OCI-LY7 (cell line): ENCODE measurements at regions not wholly inside any gene's neighbourhood (a gene's known extent, or its start where the extent isn't known, plus 50 kb on each side); places are given as distances from the start of the nearest gene placed in this dataset.

Experiments
- CTCF ChIP-seq: fragments of 200-600 bp; sonication (generic); conservative IDR thresholded peaks from 2 replicates; pipeline ENCODE4 v1.5.1; 2014; ENCODE audit warnings: mild to moderate bottlenecking, antibody characterized with exemption, low read length, moderate library complexity, mixed read lengths
- EZH2phosphoT487 ChIP-seq: fragments of 200-600 bp; sonication (generic); IDR thresholded peaks from 2 replicates; pipeline ENCODE4 v1.6.1; 2018; ENCODE audit warnings: low read depth, borderline replicate concordance, mild to moderate bottlenecking, mixed run types, antibody characterized with exemption, low read length, moderate library complexity, mixed read lengths

DNA sequence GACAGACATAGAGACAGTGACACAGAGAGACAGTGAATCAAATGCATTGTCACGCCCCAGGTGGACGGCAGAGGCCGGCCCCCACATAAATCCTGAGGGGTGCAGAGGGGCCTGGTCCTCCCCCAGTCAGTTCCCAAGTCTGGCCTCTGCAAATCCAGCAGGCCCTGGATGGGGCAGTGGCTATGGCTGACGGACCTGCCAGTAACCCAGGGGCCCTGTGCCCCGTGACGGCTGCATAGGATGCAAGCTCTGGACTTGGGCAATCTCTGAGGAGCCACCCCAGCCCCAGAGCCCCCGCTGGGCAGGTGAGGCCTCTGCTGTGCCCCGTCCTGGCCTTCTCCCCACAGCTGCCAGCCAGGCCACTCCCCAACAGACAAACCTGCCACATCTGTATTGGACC, 204.5 kb downstream of the BRD1 start:
- TF ChIP-seq CTCF (no peak), EZH2phosphoT487 (no peak)
